Right cardiac atrium (tissue), 5 donors: ENCODE measurements at regions not wholly inside any gene's neighbourhood (a gene's known extent, or its start where the extent isn't known, plus 50 kb on each side); places are given as distances from the start of the nearest gene placed in this dataset.

ENCODE experiments used
- ATAC-seq, 2 donors: fragments of 200-7000 bp; cut with Tn5 transposase; one replicate each; pipeline versions ENCODE4 v1.8.0 to v1.9.1; 2020; ENCODE audit warnings: moderate library complexity in 2 of 2, mild to moderate bottlenecking in 1 of 2
- DNase-seq, 3 donors: peaks; one replicate each; pipeline ENCODE4 v3.0.0-alpha.2; 2020
- H3K27ac ChIP-seq: one replicate; pipeline ENCODE4 v1.5.1; 2013; ENCODE audit warnings: mild to moderate bottlenecking, low read length, control low read depth, moderate library complexity
- H3K27me3 ChIP-seq: one replicate; pipeline ENCODE4 v1.6.1; 2013; ENCODE audit not compliant: control insufficient read depth, insufficient read depth
- H3K4me1 ChIP-seq: one replicate; pipeline ENCODE4 v1.6.1; 2013; ENCODE audit warnings: low read length; ENCODE audit not compliant: control insufficient read depth, insufficient read depth
- H3K4me3 ChIP-seq: one replicate; pipeline ENCODE4 v1.5.1; 2013; ENCODE audit warnings: low read length, control low read depth
- H3K9me3 ChIP-seq: one replicate; pipeline ENCODE4 v1.6.1; 2013; ENCODE audit warnings: low read length; ENCODE audit not compliant: control insufficient read depth
- WGBS: extraction: QIAGEN DNeasy Blood & Tissue Kit; methylation state at CpG from one replicate; pipeline ENCODE4 v1.1.7; 2013; 5-methylcytosine and 5-hydroxymethylcytosine counted together
- intact Hi-C, 4 donors: fragments of 100-400 bp; cut with DNase I; formaldehyde crosslinking; loops; one replicate each; pipeline versions ENCODE4 v1.11.0 to v1.14.0; 2022 to 2023
- donor health status: healthy with polysubstance abuse.
- donor health status: DM: no; HTN: yes; CAD: no.
- donor health status: DM: no; HTN: no; CAD: no.
- donor health status: DM: no; HTN: yes; CAD: no; lungs with severe emphysema.
- donor health status: DM: yes; HTN: yes; CAD: no.

DNA sequence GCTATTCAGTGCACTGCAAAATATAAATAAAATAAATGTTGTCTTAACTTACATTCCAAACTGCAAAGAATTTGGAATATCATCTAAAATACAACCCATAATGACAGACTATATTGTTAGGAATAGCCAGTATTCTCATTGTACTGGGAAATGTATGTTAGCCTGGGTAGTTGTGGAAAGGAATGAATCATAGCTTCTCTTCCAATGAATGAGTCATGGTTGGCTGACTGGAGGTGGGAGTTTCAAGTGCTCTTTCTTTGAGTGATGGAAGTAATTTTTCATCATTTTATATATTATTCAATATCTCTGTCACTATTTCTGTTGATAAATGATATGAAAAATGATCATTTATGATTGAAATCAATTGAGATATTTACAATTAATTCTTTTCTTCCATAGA lies 158.6 kb upstream of the ARRDC3 start:
- H3K27ac ChIP-seq, result no peak overlapping the region
- no peaks in the 10 kb centered on the region for H3K9me3 ChIP-seq
- intact Hi-C loops, result no loop called here
- ATAC-seq, result no peak
- DNase-seq, result no peak
- H3K4me1 ChIP-seq, result no peaks in the 10 kb centered on the region
- H3K4me3 ChIP-seq, result no peak overlapping the region
- no peaks in the 10 kb centered on the region for H3K27me3 ChIP-seq

DNA sequence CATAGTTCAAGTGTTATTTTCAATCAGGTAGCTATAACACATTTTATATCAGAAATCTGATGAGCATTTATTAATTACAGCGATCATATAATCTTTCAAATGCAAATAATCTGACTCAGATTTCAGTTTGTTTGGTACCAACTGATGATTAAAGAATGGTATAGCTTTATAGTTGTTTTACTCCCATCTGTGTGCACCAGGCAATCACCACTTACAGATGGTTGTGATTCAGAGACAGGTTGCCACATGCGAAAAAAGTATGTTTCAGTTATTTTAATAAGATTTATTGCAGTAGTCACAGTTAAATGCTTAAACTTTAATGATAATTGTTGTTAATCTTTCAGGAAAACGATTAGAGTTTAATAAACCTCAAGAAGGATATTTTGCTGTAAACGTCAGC lies 155.1 kb upstream of the ARRDC3 start:
- Histone ChIP-seq H3K27ac (no peak overlapping the region), H3K4me3 (no peak overlapping the region), H3K4me1 (no peaks in the 10 kb centered on the region), H3K27me3 (no peaks in the 10 kb centered on the region), H3K9me3 (no peaks in the 10 kb centered on the region)
- ATAC-seq (no peak), DNase-seq (no peak)
- intact Hi-C loops, result no loop called here
- 80% methylated on average over 4 of the region's 4 CpGs for WGBS

DNA sequence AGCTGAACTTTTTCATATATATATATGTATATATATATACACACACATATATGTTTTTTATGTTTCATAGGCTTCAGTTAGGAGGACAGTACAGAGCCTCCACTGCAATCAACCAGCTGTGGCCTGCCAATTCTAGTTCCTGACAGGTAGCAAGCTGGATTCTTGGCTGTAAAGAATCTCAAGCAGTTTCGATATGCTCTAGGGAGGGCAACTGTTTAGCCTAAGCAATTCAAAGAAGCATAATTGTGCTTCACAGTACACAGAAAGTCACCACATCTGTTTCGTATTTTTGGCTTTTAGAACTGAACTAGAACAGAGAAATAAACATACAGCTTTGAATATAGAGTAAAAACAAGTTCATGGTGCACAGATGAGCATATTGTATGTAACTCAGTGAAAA lies 152.4 kb upstream of the ARRDC3 start:
- no peaks in the 10 kb centered on the region for H3K9me3 ChIP-seq
- 58% methylated on average over 2 of the region's 2 CpGs for WGBS
- intact Hi-C loops, result no loop called here
- ATAC-seq (no peak), DNase-seq (no peak)
- no peaks in the 10 kb centered on the region for H3K4me1 ChIP-seq
- no peaks in the 10 kb centered on the region for H3K27me3 ChIP-seq
- no peak overlapping the region for H3K4me3 ChIP-seq
- no peak overlapping the region for H3K27ac ChIP-seq

DNA sequence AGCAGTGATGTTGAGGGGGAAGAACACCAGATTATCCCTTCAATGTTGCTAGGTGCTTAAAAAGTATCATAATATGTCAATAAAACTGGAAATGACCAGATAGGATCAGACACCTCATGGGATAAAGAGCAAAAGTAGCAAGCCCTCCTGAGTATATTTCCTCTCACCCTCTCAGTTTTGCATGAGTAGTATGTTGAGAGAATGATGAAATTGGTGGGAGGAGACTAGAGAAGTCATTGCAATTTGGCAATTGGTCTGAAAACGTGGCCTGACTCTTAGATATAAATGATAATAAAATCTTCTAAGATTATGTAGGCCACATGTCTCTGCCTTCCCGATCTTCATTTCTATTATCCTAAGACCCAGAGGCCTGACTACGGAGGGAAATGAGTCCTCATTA lies 151.2 kb upstream of the ARRDC3 start:
- no peaks in the 10 kb centered on the region for H3K9me3 ChIP-seq
- no peak overlapping the region for H3K27ac ChIP-seq
- ATAC-seq, result no peak
- DNase-seq, result no peak
- intact Hi-C loops, result no loop called here
- no peak overlapping the region for H3K4me3 ChIP-seq
- H3K4me1 ChIP-seq, result no peaks in the 10 kb centered on the region
- WGBS, result 80% methylated on average over 3 of the region's 3 CpGs
- H3K27me3 ChIP-seq, result no peaks in the 10 kb centered on the region

DNA sequence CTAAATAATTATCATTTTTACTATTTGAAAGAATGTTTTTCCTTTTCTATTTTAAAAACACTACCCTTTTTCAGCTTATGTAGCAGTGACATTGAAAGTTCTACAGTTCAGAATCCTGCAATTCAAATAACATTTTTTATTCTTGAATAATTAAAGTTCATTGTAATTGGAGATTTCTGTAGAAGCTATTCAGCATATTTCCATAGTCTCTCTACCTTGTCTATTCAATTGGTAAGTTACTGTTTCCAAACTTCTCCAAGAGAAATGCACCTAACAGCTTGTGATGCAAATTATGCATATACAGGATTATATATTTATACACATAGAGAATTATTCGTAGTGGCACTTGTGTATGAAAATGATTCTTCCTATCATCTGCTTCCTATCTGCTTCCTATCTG lies 149.7 kb upstream of the ARRDC3 start:
- H3K4me1 ChIP-seq, result no peaks in the 10 kb centered on the region
- DNase-seq (no peak), ATAC-seq (no peak)

DNA sequence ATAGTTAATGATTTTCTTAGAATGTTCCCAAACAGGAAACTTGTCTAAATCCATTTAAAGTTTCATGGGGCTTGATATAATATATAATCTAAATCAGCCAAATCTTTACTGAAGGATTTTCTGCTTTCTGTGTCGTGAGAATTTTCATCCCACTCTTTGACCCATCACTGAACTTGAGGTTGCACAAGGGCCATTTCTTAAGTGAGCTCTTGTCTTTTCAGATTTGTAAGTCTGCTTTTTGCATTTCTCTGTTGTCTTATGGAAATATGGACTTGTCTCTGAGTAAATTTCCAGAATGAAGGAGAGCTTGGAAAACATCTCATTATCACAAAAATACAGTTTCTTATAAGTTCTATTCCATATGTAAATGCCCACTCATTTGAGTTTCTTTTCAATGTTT lies 149.2 kb upstream of the ARRDC3 start:
- Histone ChIP-seq H3K4me1 (no peaks in the 10 kb centered on the region), H3K27me3 (no peaks in the 10 kb centered on the region), H3K4me3 (no peak overlapping the region), H3K27ac (no peak overlapping the region), H3K9me3 (no peaks in the 10 kb centered on the region)
- DNase-seq (no peak), ATAC-seq (no peak)
- WGBS, result 44% methylated on average over 1 of the region's 1 CpG
- intact Hi-C loops, result no loop called here

More for the DNA sequence above, 149.7 kb upstream of the ARRDC3 start:
- no peaks in the 10 kb centered on the region for H3K9me3 ChIP-seq
- H3K27ac ChIP-seq, result no peak overlapping the region
- 81% methylated on average over 1 of the region's 1 CpG for WGBS
- intact Hi-C loops, result no loop called here
- H3K27me3 ChIP-seq, result no peaks in the 10 kb centered on the region
- no peak overlapping the region for H3K4me3 ChIP-seq

DNA sequence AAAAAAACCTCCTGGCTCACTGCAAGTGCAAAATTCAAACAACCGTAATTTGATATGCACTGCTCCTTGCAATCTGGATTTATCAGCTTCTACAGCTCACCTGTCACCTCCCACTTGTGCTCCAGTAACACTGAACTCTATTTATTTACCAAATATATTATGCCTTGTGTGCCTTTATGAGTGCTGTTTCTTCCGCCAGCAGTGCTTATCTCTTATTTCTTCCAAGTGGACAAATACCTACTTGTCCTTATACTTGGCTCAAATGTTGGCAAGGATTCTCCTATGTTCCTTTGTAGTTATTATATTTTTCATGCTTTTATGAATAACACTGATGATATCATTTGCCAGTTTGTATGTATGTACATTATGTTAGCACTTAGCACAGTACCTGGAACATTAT lies 145.7 kb upstream of the ARRDC3 start:
- no peaks in the 10 kb centered on the region for H3K9me3 ChIP-seq
- no peaks in the 10 kb centered on the region for H3K4me1 ChIP-seq
- intact Hi-C loops, result no loop called here
- no peak for ATAC-seq
- H3K4me3 ChIP-seq, result no peak overlapping the region
- no peaks in the 10 kb centered on the region for H3K27me3 ChIP-seq
- H3K27ac ChIP-seq, result no peak overlapping the region
- WGBS, result 77% methylated on average over 2 of the region's 2 CpGs
- no peak for DNase-seq

DNA sequence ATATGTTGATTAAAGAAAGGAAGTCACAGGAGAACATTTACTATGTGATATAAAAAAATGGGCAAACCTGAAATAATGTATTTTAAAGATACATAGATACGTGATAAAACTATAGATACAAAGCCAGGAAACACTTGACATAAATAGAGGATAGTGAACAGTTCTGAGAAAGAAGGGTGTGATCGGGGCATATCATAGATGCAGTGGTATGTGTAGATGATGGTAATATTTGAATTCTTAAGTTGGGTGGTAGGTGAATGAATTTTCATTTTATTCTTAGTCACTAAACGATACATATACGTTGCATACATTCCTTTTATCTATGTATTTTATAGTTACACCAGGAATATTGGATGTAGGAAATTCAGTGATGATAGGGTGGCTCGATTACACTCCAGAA lies 138.7 kb upstream of the ARRDC3 start:
- DNase-seq, result no peak
- Histone ChIP-seq H3K4me3 (no peak overlapping the region), H3K27ac (no peak overlapping the region), H3K27me3 (no peaks in the 10 kb centered on the region), H3K9me3 (no peaks in the 10 kb centered on the region), H3K4me1 (no peaks in the 10 kb centered on the region)
- 82% methylated on average over 5 of the region's 5 CpGs for WGBS
- no peak for ATAC-seq
- intact Hi-C loops, result no loop called here

DNA sequence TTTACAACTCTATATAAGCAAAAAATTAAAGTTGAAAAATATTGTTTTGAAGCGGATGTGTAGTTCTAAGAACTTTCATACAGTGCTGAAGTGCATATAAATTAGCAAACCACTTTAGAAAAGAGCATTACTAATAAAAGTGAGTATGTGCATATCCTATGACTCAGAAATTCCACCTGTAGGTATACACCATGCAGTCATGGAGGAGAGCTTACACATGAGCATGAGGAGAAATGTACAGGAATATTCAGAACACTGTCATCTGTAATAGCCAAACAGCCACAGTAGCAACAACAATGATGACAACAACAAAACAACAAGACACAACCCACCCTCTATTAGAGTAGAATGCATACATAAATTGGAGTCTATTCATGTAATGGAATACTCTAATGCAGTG lies 138.2 kb upstream of the ARRDC3 start:
- DNase-seq (no peak), ATAC-seq (no peak)
- Histone ChIP-seq H3K27me3 (no peaks in the 10 kb centered on the region), H3K4me1 (no peaks in the 10 kb centered on the region), H3K27ac (no peak overlapping the region), H3K4me3 (no peak overlapping the region), H3K9me3 (no peaks in the 10 kb centered on the region)
- intact Hi-C loops, result no loop called here
- 95% methylated on average over 1 of the region's 1 CpG for WGBS

DNA sequence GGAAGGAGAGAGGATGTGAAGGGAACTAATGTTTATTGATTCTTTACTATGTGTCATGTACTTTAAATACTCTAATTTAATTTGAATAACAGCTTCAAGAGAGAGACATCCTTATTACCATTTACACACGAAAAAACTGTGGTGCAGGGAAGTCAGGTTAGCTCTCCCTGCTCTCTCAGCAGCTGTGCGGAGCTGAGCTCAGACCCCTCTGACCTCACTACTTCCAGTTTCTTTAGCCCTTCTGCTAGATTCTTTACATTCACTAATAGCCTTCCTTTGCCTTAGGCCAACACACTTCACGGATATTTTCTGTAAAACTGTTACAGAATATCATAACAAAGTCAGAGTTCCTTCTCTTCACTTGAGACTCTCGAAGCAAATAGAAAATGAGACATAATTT lies 131.3 kb upstream of the ARRDC3 start:
- DNase-seq, result no peak
- no peak for ATAC-seq
- Histone ChIP-seq H3K27ac (no peak overlapping the region), H3K4me3 (no peak overlapping the region), H3K9me3 (no peaks in the 10 kb centered on the region), H3K4me1 (no peaks in the 10 kb centered on the region), H3K27me3 (no peaks in the 10 kb centered on the region)
- 60% methylated on average over 4 of the region's 4 CpGs for WGBS
- intact Hi-C loops, result no loop called here

DNA sequence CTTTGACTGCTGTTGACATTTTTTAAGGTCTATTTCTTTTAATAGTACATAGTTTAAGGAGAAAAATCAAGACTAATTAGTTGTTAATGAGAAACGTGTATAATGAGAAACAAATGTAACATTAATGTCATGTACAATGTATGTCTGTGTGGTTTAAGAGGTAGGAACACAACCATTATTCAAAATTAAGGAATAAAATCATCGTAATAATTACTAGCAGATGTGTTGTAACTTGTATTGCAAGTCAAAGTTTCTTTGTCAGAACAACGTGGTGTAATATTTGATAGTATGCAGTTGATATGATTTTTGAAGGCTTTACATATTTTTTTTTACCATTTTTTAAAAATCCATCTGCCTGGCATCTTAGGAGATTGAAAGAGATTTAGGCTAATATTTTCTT lies 120.2 kb upstream of the ARRDC3 start:
- ATAC-seq (no peak), DNase-seq (no peak)
- Histone ChIP-seq H3K4me1 (no peaks in the 10 kb centered on the region), H3K27me3 (no peaks in the 10 kb centered on the region), H3K4me3 (no peak overlapping the region), H3K9me3 (no peaks in the 10 kb centered on the region), H3K27ac (no peak overlapping the region)
- WGBS, result 74% methylated on average over 3 of the region's 3 CpGs
- intact Hi-C loops, result no loop called here

DNA sequence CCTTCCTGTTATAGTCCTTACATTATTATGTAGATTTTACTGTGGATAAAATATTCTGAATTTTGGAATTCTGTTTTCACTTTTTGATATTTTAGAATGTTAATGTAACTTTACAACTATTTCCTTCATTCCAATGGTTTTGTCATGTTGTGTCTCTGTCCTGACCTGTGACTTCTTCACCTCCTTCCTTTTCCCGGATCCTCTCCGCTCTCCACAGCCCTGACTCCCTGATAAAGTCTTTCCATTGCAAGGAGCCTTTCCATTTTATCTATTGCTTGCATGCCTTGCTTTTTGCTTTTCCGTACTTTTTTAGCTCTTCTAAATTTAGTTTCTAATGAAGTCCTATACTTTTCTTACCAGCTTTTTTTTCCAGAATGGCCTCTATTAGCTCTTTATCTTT lies 117.6 kb upstream of the ARRDC3 start:
- H3K4me1 ChIP-seq, result no peaks in the 10 kb centered on the region
- ATAC-seq, result no peak
- no peak for DNase-seq
- no peaks in the 10 kb centered on the region for H3K27me3 ChIP-seq
- 49% methylated on average over 3 of the region's 3 CpGs for WGBS
- H3K9me3 ChIP-seq, result no peaks in the 10 kb centered on the region
- no peak overlapping the region for H3K4me3 ChIP-seq
- no peak overlapping the region for H3K27ac ChIP-seq
- intact Hi-C loops, result no loop called here
